Vagina (tissue), 2 donors: ENCODE measurements at regions not wholly inside any gene's neighbourhood (a gene's known extent, or its start where the extent isn't known, plus 50 kb on each side); places are given as distances from the start of the nearest gene placed in this dataset.

Experiments
- POLR2AphosphoS5 ChIP-seq, 2 donors: sonication (generic); formaldehyde crosslinking; IDR thresholded peaks; one replicate each; pipeline ENCODE4 v1.9.0; 2017; ENCODE audit warnings: antibody characterized with exemption in 2 of 2, mild to moderate bottlenecking in 2 of 2, low read depth in 1 of 2; ENCODE audit not compliant: insufficient read depth in 1 of 2
- TF ChIP-seq, protein P1 (sequence below), 3 experiments: fragments of 450-650 bp in 2 of 3; fragments of 200-600 bp in 1 of 3; sonication (generic) in 1 of 3; IDR thresholded peaks; one replicate each; pipeline ENCODE4 v1.5.1; 2017 to 2019; ENCODE audit warnings: antibody characterized with exemption in 3 of 3, mild to moderate bottlenecking in 2 of 3, moderate library complexity in 2 of 3

- TF ChIP-seq, protein P1, sequence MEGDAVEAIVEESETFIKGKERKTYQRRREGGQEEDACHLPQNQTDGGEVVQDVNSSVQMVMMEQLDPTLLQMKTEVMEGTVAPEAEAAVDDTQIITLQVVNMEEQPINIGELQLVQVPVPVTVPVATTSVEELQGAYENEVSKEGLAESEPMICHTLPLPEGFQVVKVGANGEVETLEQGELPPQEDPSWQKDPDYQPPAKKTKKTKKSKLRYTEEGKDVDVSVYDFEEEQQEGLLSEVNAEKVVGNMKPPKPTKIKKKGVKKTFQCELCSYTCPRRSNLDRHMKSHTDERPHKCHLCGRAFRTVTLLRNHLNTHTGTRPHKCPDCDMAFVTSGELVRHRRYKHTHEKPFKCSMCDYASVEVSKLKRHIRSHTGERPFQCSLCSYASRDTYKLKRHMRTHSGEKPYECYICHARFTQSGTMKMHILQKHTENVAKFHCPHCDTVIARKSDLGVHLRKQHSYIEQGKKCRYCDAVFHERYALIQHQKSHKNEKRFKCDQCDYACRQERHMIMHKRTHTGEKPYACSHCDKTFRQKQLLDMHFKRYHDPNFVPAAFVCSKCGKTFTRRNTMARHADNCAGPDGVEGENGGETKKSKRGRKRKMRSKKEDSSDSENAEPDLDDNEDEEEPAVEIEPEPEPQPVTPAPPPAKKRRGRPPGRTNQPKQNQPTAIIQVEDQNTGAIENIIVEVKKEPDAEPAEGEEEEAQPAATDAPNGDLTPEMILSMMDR (IDR thresholded peaks at IDR 0.05), result no peak
- no peak for TF ChIP-seq POLR2AphosphoS5 (IDR thresholded peaks at IDR 0.05; ENCODE audit: insufficient read depth in 1 of 2, low read depth in 1 of 2)
Measured at GRCh38 chr17:74148901-74149596, 54.4 kb upstream of the RPL38 start.
